ENCODE measurements at regions not wholly inside any gene's neighbourhood (a gene's known extent, or its start where the extent isn't known, plus 50 kb on each side); places are given as distances from the start of the nearest gene placed in this dataset.

DNA sequence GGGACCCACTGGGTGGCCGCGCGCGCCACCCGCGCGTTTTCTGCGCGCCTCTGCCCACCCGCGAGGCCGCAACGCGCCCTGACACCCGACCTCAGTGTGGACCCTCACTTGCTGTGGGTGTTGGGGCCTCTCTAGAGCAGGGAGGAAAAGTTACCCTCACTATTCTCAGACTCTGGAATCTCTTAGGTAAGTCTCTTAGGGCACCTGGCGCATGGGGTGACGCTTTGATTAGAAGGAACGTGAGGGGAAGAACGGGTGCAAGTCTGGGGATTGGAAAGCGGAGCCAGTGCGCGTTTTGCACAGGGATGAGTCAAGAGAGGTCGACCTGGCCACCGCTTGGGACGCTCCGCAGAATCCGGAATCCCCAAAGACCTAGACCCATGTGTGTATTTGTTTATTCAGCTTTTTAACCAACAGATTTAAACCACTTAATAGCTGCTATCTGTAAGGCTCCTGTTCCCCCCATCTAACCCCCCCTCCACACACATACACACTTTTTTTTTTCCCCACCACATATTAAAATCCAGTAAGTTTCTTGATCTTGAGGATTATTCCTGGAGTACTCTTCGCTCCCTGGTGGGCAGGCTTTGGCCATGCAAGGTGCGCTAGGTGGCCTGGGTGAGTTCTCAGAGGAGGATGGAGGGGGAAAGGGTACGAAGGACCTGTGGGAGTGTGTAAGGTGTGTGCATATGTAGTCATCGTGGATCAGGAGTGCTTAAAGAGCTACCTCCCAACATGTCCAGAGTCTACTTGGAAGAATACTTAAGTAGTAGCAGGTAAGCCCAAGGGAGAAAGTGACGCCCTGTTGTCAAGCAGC lies 169.1 kb upstream of the PPP1R3A start:
- TF ChIP-seq, protein P1, sequence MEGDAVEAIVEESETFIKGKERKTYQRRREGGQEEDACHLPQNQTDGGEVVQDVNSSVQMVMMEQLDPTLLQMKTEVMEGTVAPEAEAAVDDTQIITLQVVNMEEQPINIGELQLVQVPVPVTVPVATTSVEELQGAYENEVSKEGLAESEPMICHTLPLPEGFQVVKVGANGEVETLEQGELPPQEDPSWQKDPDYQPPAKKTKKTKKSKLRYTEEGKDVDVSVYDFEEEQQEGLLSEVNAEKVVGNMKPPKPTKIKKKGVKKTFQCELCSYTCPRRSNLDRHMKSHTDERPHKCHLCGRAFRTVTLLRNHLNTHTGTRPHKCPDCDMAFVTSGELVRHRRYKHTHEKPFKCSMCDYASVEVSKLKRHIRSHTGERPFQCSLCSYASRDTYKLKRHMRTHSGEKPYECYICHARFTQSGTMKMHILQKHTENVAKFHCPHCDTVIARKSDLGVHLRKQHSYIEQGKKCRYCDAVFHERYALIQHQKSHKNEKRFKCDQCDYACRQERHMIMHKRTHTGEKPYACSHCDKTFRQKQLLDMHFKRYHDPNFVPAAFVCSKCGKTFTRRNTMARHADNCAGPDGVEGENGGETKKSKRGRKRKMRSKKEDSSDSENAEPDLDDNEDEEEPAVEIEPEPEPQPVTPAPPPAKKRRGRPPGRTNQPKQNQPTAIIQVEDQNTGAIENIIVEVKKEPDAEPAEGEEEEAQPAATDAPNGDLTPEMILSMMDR (IDR thresholded peaks at IDR 0.05), result no peak

GRCh38 chr7:114086914-114087652 lies 168.3 kb upstream of the PPP1R3A start:
- TF ChIP-seq, protein P1 (IDR thresholded peaks at IDR 0.05), result no peak

DNA sequence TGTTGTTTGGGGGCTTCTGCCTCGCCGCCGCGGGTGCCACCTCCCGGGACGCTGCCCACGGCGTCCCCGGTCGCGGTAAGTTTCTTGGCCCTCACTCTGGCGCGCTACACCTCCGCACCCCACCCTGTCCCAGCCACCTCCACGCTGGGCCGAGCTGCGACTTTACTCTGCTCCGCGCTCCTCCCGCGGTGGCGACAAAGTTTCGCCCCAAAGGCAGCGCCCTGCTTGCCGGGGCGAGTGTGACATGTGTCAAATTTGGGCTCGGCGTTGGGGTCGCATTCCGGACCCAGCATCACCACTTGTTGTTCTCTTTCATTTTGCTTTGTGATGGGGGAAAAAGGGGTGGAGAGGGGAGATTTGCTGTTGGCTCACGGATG lies 167.7 kb upstream of the PPP1R3A start:
- TF ChIP-seq, protein P1 (IDR thresholded peaks at IDR 0.05), result no peak

GRCh38 chr7:114085592-114086501 lies 167.0 kb upstream of the PPP1R3A start:
- TF ChIP-seq, protein P1 (IDR thresholded peaks at IDR 0.05), result no peak

DNA sequence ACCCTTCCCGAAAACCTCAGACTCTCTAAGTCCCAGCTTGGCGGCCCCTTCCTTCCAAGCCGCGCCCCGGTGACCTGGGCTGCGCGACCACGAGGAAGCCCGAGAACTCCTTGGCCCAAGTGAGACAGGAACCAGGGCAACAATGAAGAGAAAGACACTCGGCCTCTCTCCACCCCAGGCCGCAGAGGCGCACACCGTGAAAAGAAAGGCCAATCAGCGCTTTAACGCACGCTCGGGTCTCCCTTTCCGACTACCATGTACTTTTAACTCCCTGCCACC lies 166.4 kb upstream of the PPP1R3A start:
- TF ChIP-seq, protein P1 (IDR thresholded peaks at IDR 0.05), result no peak

- TF ChIP-seq, protein P1 (IDR thresholded peaks at IDR 0.05), result no peak
These were observed 165.9 kb upstream of the PPP1R3A start for GRCh38 chr7:114084472-114085312.

Measured in LNCAP (cell line).